Dendritic cell treated with granulocyte-macrophage colony-stimulating factor and Interleukin-4, amounts not matched to agents 40 ng/mL and 50 ng/mL, for 4 days (primary cell): ENCODE measurements at regions not wholly inside any gene's neighbourhood (a gene's known extent, or its start where the extent isn't known, plus 50 kb on each side); places are given as distances from the start of the nearest gene placed in this dataset.
A peak's percentile ranks its signal among the peaks of the same experiment; 100 is the strongest.

Experiments
- H3K27ac Mint-ChIP-seq: one replicate; pipeline ENCODE4 v1.8.0; 2022; ENCODE audit warnings: mild to moderate bottlenecking, mixed read lengths
- H3K27me3 Mint-ChIP-seq: one replicate; pipeline ENCODE4 v1.8.0; 2022; ENCODE audit warnings: mild to moderate bottlenecking, mixed read lengths
- H3K36me3 Mint-ChIP-seq: one replicate; pipeline ENCODE4 v1.8.0; 2022; ENCODE audit warnings: low read depth, mixed read lengths
- H3K4me1 Mint-ChIP-seq: one replicate; pipeline ENCODE4 v1.8.0; 2022; ENCODE audit warnings: low read depth, mixed read lengths
- H3K4me3 Mint-ChIP-seq: one replicate; pipeline ENCODE4 v1.8.0; 2022; ENCODE audit warnings: mild to moderate bottlenecking, moderate library complexity, mixed read lengths
- H3K9me3 Mint-ChIP-seq: one replicate; pipeline ENCODE4 v1.8.0; 2022; ENCODE audit warnings: mixed read lengths
- intact Hi-C: fragments of 100-400 bp; cut with micrococcal nuclease; formaldehyde crosslinking; loops from one replicate; pipeline ENCODE4 v1.15.0; 2022

DNA sequence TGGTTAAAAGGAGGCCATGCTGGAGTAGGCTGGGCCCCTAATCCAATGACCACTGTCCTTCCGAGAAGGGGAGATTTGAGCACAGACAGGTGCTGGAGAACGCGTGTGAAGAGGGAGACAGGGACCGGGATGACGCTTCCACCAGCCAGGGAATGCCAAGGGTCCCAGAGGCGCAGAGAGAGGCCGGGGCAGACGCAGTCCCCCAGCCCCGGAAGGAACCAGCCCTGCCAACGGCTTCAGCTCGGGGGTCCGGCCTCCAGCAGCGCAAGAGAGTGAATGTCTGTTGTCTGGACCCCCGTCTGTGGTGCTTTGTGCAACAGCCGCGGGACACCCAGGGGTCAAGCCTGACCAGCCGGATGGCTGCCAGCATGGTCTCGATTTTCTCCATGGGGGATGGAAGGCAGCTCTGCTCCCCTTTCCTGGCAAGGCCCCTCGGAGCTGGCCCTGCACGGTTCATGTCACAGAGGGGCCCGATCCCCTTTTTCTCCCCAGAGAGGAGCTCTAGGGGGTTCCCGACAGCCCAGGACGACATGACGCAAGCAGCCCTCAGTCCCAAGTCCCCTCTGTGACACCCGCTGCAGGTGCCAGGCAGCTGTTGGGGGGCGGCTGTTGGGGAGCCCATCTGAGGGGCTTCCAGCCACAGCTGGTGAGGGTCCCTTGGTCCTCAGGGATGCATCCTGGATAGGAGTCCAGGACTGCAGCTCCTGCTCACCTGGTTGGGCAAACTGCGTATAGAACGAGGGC lies 73.5 kb downstream of the SIK1 start:
- intact Hi-C loops = no loop called here
- peaks cover 4% of the 10 kb centered on the region for H3K4me1 Mint-ChIP-seq
- H3K27ac Mint-ChIP-seq = no peak overlapping the region
- H3K27me3 Mint-ChIP-seq = peaks cover 8% of the 10 kb centered on the region
- no peaks in the 10 kb centered on the region for H3K9me3 Mint-ChIP-seq
- H3K4me3 Mint-ChIP-seq = no peak overlapping the region
- H3K36me3 Mint-ChIP-seq = no peaks in the 10 kb centered on the region

- no peaks in the 10 kb centered on the region for H3K36me3 Mint-ChIP-seq
- no peak overlapping the region for H3K4me3 Mint-ChIP-seq
- H3K27ac Mint-ChIP-seq = no peak overlapping the region
- peaks cover 4% of the 10 kb centered on the region for H3K27me3 Mint-ChIP-seq
- intact Hi-C loops = no loop called here
- no peaks in the 10 kb centered on the region for H3K9me3 Mint-ChIP-seq
- peaks cover 10% of the 10 kb centered on the region for H3K4me1 Mint-ChIP-seq
Observed at GRCh38 chr21:43352568-43353281, 74.2 kb downstream of the SIK1 start.

DNA sequence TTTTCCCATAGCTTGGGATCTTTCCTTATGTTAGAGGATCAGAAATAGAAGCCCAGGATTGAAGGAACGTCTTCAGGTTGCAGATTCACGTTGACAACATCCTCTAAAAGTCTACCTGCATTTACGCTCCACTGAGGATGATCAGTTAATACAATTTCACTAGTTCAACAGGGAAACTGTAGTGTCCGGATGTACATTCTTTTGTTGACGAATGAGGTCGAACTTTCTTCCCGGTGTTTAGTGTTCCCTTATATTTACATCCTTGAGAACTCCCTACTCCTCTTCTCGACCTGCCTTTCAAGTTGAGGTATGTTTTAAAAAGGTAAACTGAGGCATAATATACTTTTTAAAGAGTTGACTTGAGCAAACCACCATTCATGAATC lies 74.8 kb downstream of the SIK1 start:
- no peaks in the 10 kb centered on the region for H3K36me3 Mint-ChIP-seq
- peaks cover 4% of the 10 kb centered on the region for H3K27me3 Mint-ChIP-seq
- no peak overlapping the region for H3K4me3 Mint-ChIP-seq
- peaks cover 16% of the 10 kb centered on the region for H3K4me1 Mint-ChIP-seq
- no peaks in the 10 kb centered on the region for H3K9me3 Mint-ChIP-seq
- intact Hi-C loops = no loop called here
- H3K27ac Mint-ChIP-seq = no peak overlapping the region

GRCh38 chr21:43351501-43352153 lies 75.3 kb downstream of the SIK1 start:
- H3K36me3 Mint-ChIP-seq = no peaks in the 10 kb centered on the region
- no peaks in the 10 kb centered on the region for H3K9me3 Mint-ChIP-seq
- intact Hi-C loops = no loop called here
- peak overlapping the region; percentile 12 for H3K27ac Mint-ChIP-seq
- H3K4me1 Mint-ChIP-seq = peaks cover 18% of the 10 kb centered on the region
- no peak overlapping the region for H3K4me3 Mint-ChIP-seq
- peaks cover 4% of the 10 kb centered on the region for H3K27me3 Mint-ChIP-seq

- peaks cover 37% of the 10 kb centered on the region for H3K4me1 Mint-ChIP-seq
- no peaks in the 10 kb centered on the region for H3K36me3 Mint-ChIP-seq
- intact Hi-C loops = no loop called here
- H3K9me3 Mint-ChIP-seq = no peaks in the 10 kb centered on the region
- H3K27ac Mint-ChIP-seq = no peak overlapping the region
- H3K4me3 Mint-ChIP-seq = no peak overlapping the region
- peaks cover 8% of the 10 kb centered on the region for H3K27me3 Mint-ChIP-seq
Observed at GRCh38 chr21:43349644-43350043, 77.3 kb downstream of the SIK1 start.

DNA sequence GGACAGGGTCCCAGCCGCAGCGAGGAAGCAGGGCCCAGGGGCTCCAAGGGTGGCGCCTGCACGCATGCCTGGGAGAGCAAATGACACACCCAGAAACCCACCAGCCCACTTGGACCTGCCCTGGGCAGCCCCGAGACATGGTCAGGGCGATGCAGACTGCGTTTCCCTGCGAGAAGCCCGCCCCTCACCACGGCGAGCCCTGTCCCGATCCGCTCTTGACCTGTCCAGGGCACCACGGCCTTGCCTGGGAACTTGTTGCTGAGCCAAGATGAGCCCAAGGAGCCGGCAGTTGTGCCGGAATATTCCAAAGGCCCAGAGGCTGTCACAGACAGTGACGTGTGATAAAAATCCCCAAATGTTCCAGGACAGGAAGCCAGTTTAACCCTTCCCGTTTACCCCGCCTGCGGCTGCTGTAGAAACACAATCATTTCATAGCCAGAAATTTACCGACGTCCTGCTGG lies 78.1 kb downstream of the SIK1 start:
- Mint-ChIP-seq H3K4me1 (peaks cover 37% of the 10 kb centered on the region), H3K4me3 (no peak overlapping the region), H3K27ac (peak overlapping the region; percentile 35), H3K27me3 (peaks cover 8% of the 10 kb centered on the region), H3K36me3 (no peaks in the 10 kb centered on the region), H3K9me3 (no peaks in the 10 kb centered on the region)
- intact Hi-C loops = no loop called here

DNA sequence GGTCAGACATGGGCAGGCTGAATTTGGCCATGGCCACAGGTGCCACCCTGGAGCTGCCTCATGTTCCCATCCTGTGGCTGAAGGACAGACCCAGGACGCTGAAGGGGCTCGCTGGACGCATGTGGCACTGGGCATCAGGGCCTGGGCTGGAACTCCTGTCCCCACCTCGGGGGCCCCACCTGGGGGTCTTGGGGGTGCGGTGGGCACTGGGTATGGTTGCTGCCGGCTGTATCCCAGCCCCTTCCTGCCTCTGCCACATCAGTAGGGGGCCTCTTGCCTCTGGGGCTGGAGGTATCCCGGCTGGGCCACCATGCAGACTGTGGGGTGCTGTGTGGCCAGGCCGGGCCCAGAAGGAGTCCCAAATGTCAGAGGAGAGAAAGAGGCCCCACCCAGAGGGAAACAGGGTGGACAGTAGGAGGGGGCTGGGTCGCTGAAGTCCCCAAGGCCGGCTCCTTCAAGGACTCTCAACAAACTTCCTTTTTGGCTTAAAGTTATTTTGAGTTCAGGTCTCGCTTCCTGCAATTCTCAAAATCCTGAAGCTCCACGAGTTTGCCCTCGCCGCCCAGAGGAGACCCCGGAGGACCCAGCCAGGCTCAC lies 78.7 kb downstream of the SIK1 start:
- peaks cover 37% of the 10 kb centered on the region for H3K4me1 Mint-ChIP-seq
- H3K9me3 Mint-ChIP-seq = no peaks in the 10 kb centered on the region
- peaks cover 6% of the 10 kb centered on the region for H3K27me3 Mint-ChIP-seq
- H3K27ac Mint-ChIP-seq = peak overlapping the region; percentile 35
- H3K36me3 Mint-ChIP-seq = no peaks in the 10 kb centered on the region
- H3K4me3 Mint-ChIP-seq = no peak overlapping the region
- intact Hi-C loops = no loop called here

DNA sequence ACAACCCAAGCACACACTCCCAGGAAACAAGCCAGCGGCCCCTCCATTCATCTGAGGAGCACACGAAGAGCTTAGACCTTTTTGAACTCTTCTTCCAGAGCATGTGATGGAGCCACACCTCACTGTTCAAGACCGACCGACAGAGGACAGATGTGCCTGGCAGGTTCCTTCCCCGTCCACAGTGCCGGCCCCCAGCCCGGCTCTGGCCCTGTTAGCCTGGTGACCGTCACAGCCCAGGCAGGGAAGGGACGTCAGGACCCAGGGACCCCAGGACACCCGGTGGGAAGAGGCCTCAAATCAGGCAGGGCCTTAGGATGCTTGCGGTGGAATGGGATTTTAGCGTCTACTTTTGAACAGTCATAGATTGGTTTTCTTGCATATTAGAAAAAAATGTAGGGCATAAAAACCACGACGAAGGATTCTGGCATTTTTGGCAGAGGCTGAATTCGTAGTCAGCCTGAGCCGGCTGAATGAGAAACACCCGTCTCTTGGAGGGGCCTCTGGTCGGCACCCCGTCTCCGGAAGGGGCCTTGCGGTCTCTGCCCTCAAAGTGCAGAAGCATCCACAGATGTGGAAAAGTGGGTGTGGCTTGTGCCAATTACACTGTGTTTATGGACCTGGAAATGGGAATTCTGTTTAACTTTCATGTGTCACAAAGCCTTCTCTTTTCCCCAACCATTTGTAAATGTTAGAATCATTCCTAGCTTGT lies 79.3 kb downstream of the SIK1 start:
- Mint-ChIP-seq H3K9me3 (no peaks in the 10 kb centered on the region), H3K27ac (peak overlapping the region; percentile 35), H3K27me3 (peaks cover 6% of the 10 kb centered on the region), H3K36me3 (no peaks in the 10 kb centered on the region), H3K4me3 (no peak overlapping the region), H3K4me1 (peaks cover 37% of the 10 kb centered on the region)
- intact Hi-C loops = no loop called here

GRCh38 chr21:43346551-43346950 lies 80.4 kb downstream of the SIK1 start:
- Mint-ChIP-seq H3K9me3 (no peaks in the 10 kb centered on the region), H3K27me3 (peaks cover 6% of the 10 kb centered on the region), H3K36me3 (no peaks in the 10 kb centered on the region), H3K27ac (peak overlapping the region; percentile 80), H3K4me1 (peaks cover 37% of the 10 kb centered on the region), H3K4me3 (no peak overlapping the region)
- intact Hi-C loops = no loop called here

- Mint-ChIP-seq H3K4me1 (peaks cover 37% of the 10 kb centered on the region), H3K9me3 (no peaks in the 10 kb centered on the region), H3K27me3 (peaks cover 6% of the 10 kb centered on the region), H3K36me3 (no peaks in the 10 kb centered on the region), H3K4me3 (no peak overlapping the region), H3K27ac (peak overlapping the region; percentile 80)
- intact Hi-C loops = no loop called here
Observed at GRCh38 chr21:43345746-43346409, 81.1 kb downstream of the SIK1 start.

GRCh38 chr21:43345046-43345745 lies 81.7 kb downstream of the SIK1 start:
- H3K27ac Mint-ChIP-seq = peak overlapping the region; percentile 80
- no peaks in the 10 kb centered on the region for H3K9me3 Mint-ChIP-seq
- H3K36me3 Mint-ChIP-seq = no peaks in the 10 kb centered on the region
- H3K4me3 Mint-ChIP-seq = no peak overlapping the region
- peaks cover 42% of the 10 kb centered on the region for H3K4me1 Mint-ChIP-seq
- intact Hi-C loops = no loop called here
- H3K27me3 Mint-ChIP-seq = peaks cover 6% of the 10 kb centered on the region

DNA sequence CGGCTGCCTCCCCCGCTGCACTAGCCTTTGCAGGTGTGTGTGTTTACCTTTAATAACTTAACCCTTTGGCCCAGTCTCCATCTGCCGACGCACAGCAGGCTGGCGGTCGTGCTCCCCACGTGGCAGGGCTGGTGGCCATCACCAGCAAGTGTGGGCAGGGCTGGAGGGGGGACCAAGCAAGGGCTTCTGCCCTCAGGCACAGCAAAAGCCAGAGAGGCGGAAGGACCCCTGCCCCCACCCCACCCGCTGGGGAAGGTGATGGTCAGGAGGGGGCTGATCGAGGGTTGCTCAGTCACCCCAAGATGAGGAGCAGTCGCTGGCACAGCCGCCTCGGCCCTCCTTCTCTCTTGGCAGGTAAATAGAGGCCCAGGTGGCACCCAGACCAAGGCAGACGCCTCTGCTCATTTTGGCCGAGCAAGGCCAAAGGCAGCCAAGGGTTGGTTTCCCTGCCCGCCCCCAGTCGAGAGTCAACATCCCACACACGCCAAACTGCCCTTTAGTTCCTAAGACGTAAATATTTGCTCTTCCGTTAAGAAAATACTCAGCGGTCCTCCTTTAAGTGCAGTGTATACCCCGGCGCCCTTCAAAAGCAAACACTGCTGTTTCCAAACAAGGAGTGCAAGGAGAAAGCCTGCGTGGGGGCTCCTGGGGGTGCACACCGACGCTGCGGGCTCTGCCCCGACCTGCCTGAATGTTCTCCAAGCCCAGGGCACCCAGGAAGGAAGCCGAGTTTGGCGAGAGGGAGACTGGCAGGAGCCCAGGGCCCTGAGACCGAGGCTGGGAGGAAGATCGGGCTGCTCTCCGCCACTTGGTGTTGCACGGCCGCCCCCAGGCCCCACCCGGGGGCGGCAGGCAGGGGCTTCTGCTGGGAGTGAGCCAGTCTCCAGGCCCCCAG lies 82.7 kb downstream of the SIK1 start:
- Mint-ChIP-seq H3K27ac (no peak overlapping the region), H3K4me3 (no peak overlapping the region), H3K27me3 (peaks cover 6% of the 10 kb centered on the region), H3K4me1 (peaks cover 42% of the 10 kb centered on the region), H3K9me3 (no peaks in the 10 kb centered on the region), H3K36me3 (no peaks in the 10 kb centered on the region)
- intact Hi-C loops = no loop called here
